GM21526 (cell line): ENCODE measurements at regions not wholly inside any gene's neighbourhood (a gene's known extent, or its start where the extent isn't known, plus 50 kb on each side); places are given as distances from the start of the nearest gene placed in this dataset.
A peak's percentile ranks its signal among the peaks of the same experiment; 100 is the strongest.

Experiments used
- ATAC-seq: cut with Tn5 transposase; IDR thresholded peaks from one replicate; pipeline ENCODE4 v1.9.1; 2021; ENCODE audit warnings: moderate library complexity; ENCODE audit not compliant: unreplicated experiment, low FRiP score

DNA sequence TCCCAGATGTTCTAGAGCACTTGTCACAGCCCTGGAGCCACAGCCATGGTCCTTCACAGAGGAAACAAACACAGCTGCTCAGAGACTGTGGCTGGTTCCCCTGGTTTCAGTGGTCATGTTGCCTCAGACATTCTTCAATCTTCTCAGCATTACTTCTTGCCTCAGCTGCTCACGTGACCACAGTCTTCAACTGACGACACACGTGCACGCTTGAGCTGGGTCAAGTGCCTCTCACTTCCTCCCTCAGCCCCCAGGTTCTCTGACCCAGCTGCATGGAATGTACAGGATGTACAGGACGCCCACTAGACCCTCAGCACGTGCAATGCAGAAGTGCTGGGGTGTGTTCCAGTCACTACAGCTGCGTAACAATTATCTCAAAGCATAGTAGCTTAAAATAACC lies 159.8 kb upstream of the GGTLC1 start:
- ATAC-seq: peak; percentile 84

- no peak for ATAC-seq
These were observed 159.4 kb upstream of the GGTLC1 start for GRCh38 chr20:24147961-24148360.

GRCh38 chr20:24147479-24147878 lies 158.9 kb upstream of the GGTLC1 start:
- no peak for ATAC-seq

- no peak for ATAC-seq
These were observed 157.7 kb upstream of the GGTLC1 start for GRCh38 chr20:24146231-24146634.

GRCh38 chr20:24144371-24144770 lies 155.8 kb upstream of the GGTLC1 start:
- ATAC-seq: no peak

DNA sequence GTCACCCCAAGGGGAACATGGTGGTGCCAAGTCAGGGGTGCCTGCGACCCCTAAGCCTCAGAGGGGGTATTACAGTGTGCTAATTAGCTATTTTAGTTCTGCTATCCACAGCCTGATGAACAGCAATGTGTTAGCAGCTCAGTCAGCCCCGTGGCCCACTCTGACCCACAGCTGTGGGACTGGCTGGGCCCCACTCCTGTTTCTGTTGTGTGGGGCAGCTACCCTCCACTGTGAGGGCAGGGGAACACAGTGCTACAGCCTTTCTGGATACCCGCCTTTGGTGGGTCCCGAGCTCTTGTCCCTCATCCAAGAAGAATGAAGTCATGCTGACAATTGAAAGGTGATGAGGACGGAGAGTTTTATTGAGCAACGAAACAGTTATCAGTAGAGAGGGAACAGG lies 152.5 kb upstream of the GGTLC1 start:
- no peak for ATAC-seq

- no peak for ATAC-seq
These were observed 151.3 kb upstream of the GGTLC1 start for GRCh38 chr20:24139846-24140245.

- ATAC-seq: no peak
These were observed 150.4 kb upstream of the GGTLC1 start for GRCh38 chr20:24138951-24139350.

- ATAC-seq: no peak
These were observed 149.7 kb upstream of the GGTLC1 start for GRCh38 chr20:24138196-24138857.

GRCh38 chr20:24136659-24137246 lies 148.2 kb upstream of the GGTLC1 start:
- ATAC-seq: no peak

GRCh38 chr20:24135781-24136180 lies 147.2 kb upstream of the GGTLC1 start:
- no peak for ATAC-seq

GRCh38 chr20:24134930-24135329 lies 146.4 kb upstream of the GGTLC1 start:
- no peak for ATAC-seq

GRCh38 chr20:24134284-24134683 lies 145.7 kb upstream of the GGTLC1 start:
- ATAC-seq: no peak

- ATAC-seq: no peak
These were observed 143.7 kb upstream of the GGTLC1 start for GRCh38 chr20:24132246-24132645.

- no peak for ATAC-seq
These were observed 143.1 kb upstream of the GGTLC1 start for GRCh38 chr20:24131684-24132083.

DNA sequence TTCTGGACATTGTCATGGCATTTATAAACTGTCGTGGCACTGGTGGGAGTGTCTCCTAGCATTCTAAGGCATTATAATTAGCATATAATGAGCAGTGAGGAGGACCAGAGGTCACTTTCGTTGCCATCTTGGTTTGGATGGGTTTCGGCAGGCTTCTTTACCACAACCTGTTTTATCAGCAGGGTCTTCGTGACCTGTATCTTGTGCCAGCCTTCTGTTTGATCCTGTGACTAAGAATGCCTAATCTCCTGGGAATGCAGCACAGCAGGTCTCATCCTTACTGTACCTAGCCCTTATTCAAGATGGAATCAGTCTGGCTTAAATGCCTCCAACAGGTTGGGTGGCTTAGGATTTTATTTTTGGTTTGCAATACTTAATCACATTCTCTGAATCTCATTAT lies 142.7 kb upstream of the GGTLC1 start:
- ATAC-seq: no peak

DNA sequence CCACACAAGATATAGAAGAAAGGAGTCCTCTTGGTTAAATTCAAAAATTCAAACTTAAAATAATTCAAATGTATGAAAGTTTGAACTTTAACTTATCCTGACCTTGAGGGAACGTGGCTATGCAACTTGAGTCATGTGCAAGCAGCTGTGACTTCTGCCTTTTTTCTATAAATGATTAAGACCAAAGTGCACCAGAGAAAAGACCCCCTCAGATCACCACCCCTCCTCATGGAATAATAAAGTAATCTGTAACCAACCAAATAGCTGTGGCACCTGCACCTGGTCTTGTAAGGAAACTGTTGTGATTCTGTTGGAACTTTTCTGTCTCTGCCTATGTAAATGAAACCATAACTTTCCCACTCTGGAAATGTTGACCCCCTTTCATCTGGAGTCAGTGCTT lies 141.1 kb upstream of the GGTLC1 start:
- ATAC-seq: no peak

DNA sequence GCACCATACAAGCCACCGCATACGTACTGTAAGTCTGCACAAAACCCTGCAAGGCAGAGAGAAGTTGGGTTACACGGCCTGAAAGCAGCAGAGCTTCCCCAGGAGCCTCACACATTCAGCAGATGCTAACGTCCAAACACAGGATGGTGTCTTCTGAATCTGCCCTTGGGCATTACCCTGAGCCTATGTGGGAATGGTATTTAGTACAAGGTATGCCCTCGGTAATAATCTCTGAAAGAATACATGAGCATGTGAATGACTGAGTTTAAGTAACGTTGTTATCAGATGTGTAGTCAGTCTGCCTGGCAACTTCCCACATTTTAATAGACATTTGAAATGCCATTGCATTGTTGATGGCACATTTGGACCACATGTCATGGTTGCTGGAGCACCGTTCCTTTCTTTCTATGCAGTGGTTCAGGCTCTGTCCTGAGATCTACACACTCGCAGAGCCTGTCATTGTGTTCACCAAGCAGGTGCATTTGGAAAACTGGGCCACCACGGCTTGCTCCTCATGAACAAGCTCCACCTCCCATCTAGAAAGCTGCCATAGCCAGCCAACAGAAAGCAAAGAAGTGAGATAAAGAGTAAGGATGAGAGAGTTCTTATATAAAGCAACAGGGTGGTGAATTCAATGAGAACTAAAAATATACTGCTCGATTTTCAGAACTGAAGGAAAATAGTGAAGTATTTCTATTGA lies 136.5 kb upstream of the GGTLC1 start:
- ATAC-seq: no peak

DNA sequence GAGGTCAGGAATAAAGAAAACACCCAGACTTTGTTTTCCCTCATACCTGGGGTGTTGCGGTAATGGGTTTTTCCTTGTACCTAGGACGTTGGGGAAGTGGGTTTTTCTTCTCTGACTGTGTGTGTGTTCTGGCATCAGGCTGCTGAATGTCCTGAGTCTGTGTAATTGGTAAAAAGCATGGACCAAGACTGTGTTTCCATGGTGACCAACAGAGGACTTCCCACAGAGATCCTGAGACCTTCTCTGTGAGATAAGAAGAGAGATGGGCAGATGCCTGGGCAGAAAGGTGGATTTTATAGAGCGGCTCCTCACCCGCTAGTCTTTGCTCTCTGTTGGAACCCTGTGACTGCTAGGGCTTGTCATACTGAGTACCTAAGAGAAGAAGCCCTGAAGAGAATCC lies 135.4 kb upstream of the GGTLC1 start:
- no peak for ATAC-seq

DNA sequence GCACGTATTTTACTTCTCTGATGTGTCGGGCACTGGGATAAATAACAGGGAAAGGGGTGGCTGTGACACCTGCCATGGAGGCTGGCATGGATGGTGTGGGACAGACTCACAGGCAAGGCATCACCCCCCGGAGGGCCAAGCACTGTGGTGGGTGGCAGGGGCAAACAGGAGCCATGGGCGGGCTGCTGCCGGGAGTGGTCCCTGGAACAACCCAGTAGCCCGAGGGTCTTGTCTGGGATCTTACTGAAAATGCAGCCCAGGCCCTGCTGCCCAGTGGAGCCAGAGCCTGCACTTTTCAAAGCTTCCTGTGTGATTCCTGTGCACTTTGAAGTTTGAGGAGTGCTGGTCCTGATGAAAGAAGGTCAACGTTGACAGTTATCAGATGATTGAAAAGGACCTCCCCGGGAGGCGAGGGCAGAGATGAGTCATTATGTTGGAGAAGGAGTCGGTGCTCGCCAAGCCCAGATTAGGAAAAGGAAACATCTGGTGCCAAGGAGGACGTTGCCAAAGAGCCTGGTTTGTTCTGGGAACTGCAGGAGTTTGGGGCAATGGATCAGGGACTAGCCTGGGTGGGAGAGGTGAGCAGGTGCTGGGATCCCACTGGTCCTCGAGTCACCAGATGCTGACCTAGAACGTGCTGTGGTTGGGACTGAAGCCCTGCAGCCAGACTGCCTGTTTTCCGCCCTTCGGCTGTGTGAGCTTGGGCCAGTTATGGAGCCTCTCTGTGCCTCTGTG lies 130.0 kb upstream of the GGTLC1 start:
- no peak for ATAC-seq

GRCh38 chr20:24118034-24118433 lies 129.5 kb upstream of the GGTLC1 start:
- ATAC-seq: no peak
